Osteocyte (in vitro differentiated cells): ENCODE measurements at regions not wholly inside any gene's neighbourhood (a gene's known extent, or its start where the extent isn't known, plus 50 kb on each side); places are given as distances from the start of the nearest gene placed in this dataset.

Source experiments
- DNase-seq: peaks from one replicate; pipeline ENCODE4 v3.0.0; 2021; ENCODE audit warnings: mixed read lengths; ENCODE audit not compliant: unreplicated experiment; ENCODE audit errors: extremely low spot score
- H3K27ac Mint-ChIP-seq: one replicate; pipeline ENCODE4 v1.8.0; 2021; ENCODE audit warnings: mild to moderate bottlenecking, mixed read lengths; ENCODE audit not compliant: unreplicated experiment
- H3K27me3 Mint-ChIP-seq: one replicate; pipeline ENCODE4 v1.8.0; 2021; ENCODE audit warnings: mixed read lengths; ENCODE audit not compliant: unreplicated experiment
- H3K36me3 Mint-ChIP-seq: one replicate; pipeline ENCODE4 v1.8.0; 2021; ENCODE audit warnings: mixed read lengths; ENCODE audit not compliant: unreplicated experiment
- H3K4me1 Mint-ChIP-seq: one replicate; pipeline ENCODE4 v1.8.0; 2021; ENCODE audit warnings: mixed read lengths; ENCODE audit not compliant: unreplicated experiment
- H3K4me3 Mint-ChIP-seq: one replicate; pipeline ENCODE4 v1.8.0; 2021; ENCODE audit warnings: mild to moderate bottlenecking, moderate library complexity, mixed read lengths; ENCODE audit not compliant: unreplicated experiment
- H3K9me3 Mint-ChIP-seq: one replicate; pipeline ENCODE4 v1.8.0; 2021; ENCODE audit warnings: mixed read lengths; ENCODE audit not compliant: unreplicated experiment
- TF ChIP-seq, protein P1 (sequence below): fragments of 200-600 bp; sonication (generic); IDR thresholded peaks from 2 replicates; pipeline ENCODE4 v1.5.0; 2021; ENCODE audit warnings: antibody characterized with exemption, mild to moderate bottlenecking, moderate library complexity

- Mint-ChIP-seq H3K4me3 (no peak overlapping the region), H3K27ac (no peak overlapping the region), H3K9me3 (no peaks in the 10 kb centered on the region), H3K4me1 (peaks cover 5% of the 10 kb centered on the region), H3K27me3 (no peaks in the 10 kb centered on the region), H3K36me3 (no peaks in the 10 kb centered on the region)
- no peak for DNase-seq
- TF ChIP-seq, protein P1, sequence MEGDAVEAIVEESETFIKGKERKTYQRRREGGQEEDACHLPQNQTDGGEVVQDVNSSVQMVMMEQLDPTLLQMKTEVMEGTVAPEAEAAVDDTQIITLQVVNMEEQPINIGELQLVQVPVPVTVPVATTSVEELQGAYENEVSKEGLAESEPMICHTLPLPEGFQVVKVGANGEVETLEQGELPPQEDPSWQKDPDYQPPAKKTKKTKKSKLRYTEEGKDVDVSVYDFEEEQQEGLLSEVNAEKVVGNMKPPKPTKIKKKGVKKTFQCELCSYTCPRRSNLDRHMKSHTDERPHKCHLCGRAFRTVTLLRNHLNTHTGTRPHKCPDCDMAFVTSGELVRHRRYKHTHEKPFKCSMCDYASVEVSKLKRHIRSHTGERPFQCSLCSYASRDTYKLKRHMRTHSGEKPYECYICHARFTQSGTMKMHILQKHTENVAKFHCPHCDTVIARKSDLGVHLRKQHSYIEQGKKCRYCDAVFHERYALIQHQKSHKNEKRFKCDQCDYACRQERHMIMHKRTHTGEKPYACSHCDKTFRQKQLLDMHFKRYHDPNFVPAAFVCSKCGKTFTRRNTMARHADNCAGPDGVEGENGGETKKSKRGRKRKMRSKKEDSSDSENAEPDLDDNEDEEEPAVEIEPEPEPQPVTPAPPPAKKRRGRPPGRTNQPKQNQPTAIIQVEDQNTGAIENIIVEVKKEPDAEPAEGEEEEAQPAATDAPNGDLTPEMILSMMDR = no peak
Measured at GRCh38 chr15:29438703-29439055, 169.1 kb upstream of the NSMCE3 start.

- no peak overlapping the region for H3K27ac Mint-ChIP-seq
- peak; percentile 62 for DNase-seq
- peaks cover 5% of the 10 kb centered on the region for H3K4me1 Mint-ChIP-seq
- H3K4me3 Mint-ChIP-seq = no peak overlapping the region
- H3K9me3 Mint-ChIP-seq = no peaks in the 10 kb centered on the region
- H3K36me3 Mint-ChIP-seq = no peaks in the 10 kb centered on the region
- TF ChIP-seq, protein P1 = no peak
- no peaks in the 10 kb centered on the region for H3K27me3 Mint-ChIP-seq
Measured at GRCh38 chr15:29437888-29438702, 168.5 kb upstream of the NSMCE3 start.

- H3K9me3 Mint-ChIP-seq = no peaks in the 10 kb centered on the region
- H3K4me3 Mint-ChIP-seq = no peak overlapping the region
- no peak overlapping the region for H3K27ac Mint-ChIP-seq
- TF ChIP-seq, protein P1 = no peak
- peaks cover 5% of the 10 kb centered on the region for H3K4me1 Mint-ChIP-seq
- H3K27me3 Mint-ChIP-seq = no peaks in the 10 kb centered on the region
- no peak for DNase-seq
- H3K36me3 Mint-ChIP-seq = no peaks in the 10 kb centered on the region
Measured at GRCh38 chr15:29435811-29436210, 166.2 kb upstream of the NSMCE3 start.

DNA sequence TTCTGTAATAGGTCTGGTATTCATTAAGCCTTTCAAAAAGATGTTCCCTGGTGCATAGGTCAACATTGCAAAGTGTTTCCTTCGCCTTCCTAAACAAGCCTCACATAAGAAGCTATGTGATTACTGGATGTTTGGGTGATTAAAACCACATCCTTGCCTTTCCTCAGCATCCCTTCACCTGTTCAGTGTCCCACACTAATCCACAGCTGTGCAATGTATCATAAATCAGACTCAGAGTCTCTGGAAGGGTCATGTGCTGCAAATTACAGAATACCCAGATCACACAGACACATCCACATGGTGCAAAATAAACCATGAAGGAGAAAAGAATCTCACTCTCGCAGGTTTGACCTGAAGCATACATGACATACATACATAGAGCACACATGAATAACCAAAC lies 164.7 kb upstream of the NSMCE3 start:
- TF ChIP-seq, protein P1 = no peak
- Mint-ChIP-seq H3K4me3 (no peak overlapping the region), H3K27me3 (no peaks in the 10 kb centered on the region), H3K4me1 (peaks cover 5% of the 10 kb centered on the region), H3K9me3 (no peaks in the 10 kb centered on the region), H3K36me3 (no peaks in the 10 kb centered on the region), H3K27ac (no peak overlapping the region)
- DNase-seq = no peak

DNA sequence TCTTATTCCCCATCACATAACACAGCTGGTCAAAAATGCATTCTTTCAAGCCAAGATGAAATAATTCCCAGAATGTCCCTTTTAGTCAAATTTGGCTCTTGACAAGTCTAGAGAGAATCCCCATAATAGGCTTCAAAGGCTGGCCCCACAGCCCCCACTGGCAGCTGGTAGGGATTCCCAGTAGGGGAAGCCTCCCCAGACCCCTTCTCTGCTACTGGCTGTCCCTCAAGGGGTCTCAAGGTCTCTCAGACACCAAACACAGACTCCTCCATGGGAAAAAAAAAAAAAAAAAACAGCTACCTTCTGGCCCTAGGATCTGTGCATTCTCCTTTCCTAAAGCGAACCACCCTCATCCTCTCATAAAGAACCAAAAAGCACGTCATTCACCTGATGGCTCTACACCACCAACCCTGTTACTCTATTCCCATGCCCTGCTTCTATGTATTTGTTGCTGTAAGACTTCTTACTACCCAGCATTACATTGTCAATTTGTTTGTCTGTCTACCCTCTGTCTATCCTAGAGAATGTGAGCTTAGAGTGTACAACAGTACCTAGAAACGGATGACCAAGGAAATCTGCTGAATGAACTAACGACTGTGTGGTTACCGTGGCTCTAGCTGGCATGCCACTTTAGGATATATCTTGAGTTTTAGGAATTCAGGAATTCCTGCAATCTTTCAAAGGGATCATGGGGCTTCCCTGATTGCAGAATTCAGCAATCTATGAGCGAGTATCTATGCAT lies 164.1 kb upstream of the NSMCE3 start:
- peak; percentile 57 for DNase-seq
- no peaks in the 10 kb centered on the region for H3K36me3 Mint-ChIP-seq
- no peak overlapping the region for H3K27ac Mint-ChIP-seq
- H3K27me3 Mint-ChIP-seq = no peaks in the 10 kb centered on the region
- H3K4me1 Mint-ChIP-seq = peaks cover 2% of the 10 kb centered on the region
- H3K4me3 Mint-ChIP-seq = no peak overlapping the region
- H3K9me3 Mint-ChIP-seq = no peaks in the 10 kb centered on the region
- TF ChIP-seq, protein P1 = no peak
